GM18517 (cell line): ENCODE measurements at regions not wholly inside any gene's neighbourhood (a gene's known extent, or its start where the extent isn't known, plus 50 kb on each side); places are given as distances from the start of the nearest gene placed in this dataset.

ENCODE experiments used
- ATAC-seq: cut with Tn5 transposase; IDR thresholded peaks from one replicate; pipeline ENCODE4 v1.9.1; 2021; ENCODE audit warnings: mild to moderate bottlenecking, moderate library complexity; ENCODE audit not compliant: unreplicated experiment

- ATAC-seq: peak; percentile 59
Measured at GRCh38 chr21:32135401-32136363, 143.2 kb downstream of the MIS18A start.

GRCh38 chr21:32134441-32135130 lies 144.3 kb downstream of the MIS18A start:
- ATAC-seq: no peak

DNA sequence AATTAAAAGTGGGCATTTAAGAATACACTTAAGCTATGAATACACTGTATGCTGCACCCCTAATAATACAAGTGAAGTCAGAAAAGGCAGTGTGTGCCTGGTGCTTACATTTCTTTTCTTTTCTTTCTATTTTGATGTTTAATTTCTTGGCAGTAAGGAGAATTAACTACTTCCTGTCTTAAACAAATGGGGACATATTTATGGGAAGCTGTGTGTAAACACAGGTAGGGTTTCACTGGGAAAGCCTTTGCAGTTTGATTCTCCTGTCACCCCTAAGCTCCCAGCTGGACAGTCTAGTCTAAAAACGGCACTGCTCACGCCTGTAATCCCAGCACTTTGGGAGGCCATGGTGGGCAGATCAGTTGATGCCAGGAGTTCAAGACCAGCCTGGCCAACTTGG lies 146.0 kb downstream of the MIS18A start:
- no peak for ATAC-seq

GRCh38 chr21:32132409-32132808 lies 146.4 kb downstream of the MIS18A start:
- ATAC-seq: no peak

DNA sequence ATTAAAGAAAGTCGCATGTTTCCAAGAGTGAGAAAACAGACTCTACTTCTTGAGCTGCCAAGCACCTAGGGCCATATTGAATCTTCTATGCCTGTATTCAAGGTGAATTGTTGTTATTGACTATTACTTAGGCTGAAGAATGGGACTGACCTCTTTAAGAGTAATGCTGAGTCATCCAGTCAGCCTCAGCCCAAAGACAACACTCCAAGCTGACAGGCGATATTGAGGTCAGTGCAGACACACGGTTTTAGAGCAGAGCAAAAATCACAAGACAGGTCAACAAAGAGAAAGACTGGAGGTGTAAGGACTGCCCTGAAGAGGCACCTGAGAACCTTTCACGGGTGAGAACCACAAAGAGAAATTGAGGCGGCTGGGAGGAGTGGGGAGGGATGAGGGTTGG lies 146.9 kb downstream of the MIS18A start:
- ATAC-seq: no peak

DNA sequence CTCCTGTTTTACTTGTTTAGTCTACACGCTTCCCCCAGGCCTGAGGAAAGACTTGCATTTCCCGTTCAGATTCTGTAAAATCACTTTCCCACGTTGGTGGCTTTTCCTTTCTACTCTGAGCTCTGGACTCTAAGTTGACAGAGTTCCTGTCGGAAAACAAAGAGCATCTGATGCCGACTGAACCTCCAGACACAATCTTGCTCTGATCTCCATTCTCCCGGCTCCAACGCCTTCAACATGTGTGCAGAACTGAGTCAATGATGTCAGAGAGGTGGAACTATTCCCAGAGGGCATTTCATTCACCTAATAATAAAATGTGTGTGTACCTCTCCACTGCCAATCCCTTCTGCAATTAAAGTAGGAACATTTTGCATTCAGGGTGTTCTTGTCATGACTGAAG lies 147.7 kb downstream of the MIS18A start:
- no peak for ATAC-seq

- ATAC-seq: no peak
Measured at GRCh38 chr21:32130031-32130891, 148.6 kb downstream of the MIS18A start.

- ATAC-seq: no peak
Measured at GRCh38 chr21:32127081-32127480, 151.8 kb downstream of the MIS18A start.

GRCh38 chr21:32122082-32122481 lies 156.8 kb downstream of the MIS18A start:
- ATAC-seq: no peak

- no peak for ATAC-seq
Measured at GRCh38 chr21:32120230-32120629, 158.6 kb downstream of the MIS18A start.

DNA sequence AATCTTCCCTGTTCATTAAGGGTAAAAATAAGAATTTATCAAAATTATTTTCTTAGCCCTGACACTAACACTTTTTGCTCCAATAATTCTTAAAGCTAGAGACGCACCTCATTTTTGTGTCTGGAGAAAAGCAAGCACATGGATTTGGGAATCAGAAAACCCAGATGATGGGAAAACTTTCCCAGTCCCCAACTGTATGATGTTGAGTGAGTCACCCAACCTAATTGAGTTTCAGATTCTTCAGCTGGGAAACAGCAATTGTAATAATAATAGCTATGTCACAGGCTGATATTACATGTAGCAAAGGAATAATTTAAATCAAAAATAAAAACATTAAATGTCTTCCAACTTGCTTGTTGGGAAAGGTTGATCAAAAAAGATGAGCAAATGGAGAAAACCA lies 159.0 kb downstream of the MIS18A start:
- ATAC-seq: no peak

DNA sequence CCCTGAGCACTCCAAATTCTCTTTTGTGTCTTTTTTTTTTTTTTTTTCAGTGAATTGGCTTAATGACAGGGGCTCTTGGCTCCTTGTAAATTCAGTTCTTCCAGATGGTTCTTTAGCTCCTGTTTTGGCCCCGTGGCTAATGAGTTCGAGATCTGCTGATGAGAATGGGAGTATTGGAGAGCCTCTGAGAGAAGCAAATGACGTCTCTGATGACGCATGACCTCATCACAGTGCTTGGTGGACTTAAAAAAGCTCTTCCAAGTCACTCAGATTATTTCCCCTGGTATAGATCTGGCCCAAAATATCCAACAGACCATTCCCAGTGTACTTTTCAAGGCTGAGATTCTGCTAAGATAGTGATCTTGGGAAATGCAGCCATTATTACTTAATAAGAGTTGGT lies 159.5 kb downstream of the MIS18A start:
- ATAC-seq: no peak

GRCh38 chr21:32114419-32115035 lies 164.3 kb downstream of the MIS18A start:
- ATAC-seq: no peak

DNA sequence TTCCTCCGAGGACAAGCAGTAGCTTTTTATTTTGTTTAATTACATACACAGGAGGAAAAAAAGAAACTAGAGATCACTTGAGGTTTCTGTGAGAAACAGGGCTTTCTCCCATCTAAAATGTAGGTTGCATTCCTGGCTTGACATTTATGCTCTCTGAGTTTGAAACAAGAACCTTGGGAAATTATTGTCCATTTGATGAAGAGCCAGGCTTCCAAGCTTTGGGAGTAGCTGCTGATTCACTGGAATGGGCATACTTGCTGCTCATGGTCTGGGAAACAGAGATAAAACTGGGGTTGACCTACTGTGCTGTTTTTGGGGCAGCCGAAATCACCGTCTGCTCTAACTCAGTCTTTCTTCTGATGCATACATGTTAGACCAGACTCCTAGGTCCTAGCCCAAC lies 165.4 kb downstream of the MIS18A start:
- no peak for ATAC-seq

DNA sequence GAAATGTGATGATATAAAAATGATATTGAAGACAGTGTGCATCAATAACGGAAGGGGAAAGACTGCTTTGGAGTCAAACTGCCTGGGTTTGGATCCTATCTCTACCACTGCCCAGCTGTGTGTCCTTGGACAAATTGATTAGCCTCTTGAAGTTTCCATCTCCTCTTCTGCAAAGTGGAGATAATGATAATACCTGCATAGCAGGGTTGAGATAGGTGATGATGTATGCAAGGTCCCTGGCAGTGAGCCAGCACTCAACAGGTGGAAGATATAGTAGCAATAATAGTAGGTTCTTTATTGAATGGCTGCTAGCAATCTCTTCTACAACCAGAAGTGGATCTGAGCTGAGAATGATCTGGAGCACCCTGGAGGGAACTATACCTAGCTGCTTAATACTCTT lies 166.7 kb downstream of the MIS18A start:
- ATAC-seq: no peak

- ATAC-seq: no peak
Measured at GRCh38 chr21:32108566-32108965, 170.3 kb downstream of the MIS18A start.

- no peak for ATAC-seq
Measured at GRCh38 chr21:32103361-32103760, 175.5 kb downstream of the MIS18A start.

GRCh38 chr21:32102426-32102825 lies 176.4 kb downstream of the MIS18A start:
- no peak for ATAC-seq

- ATAC-seq: no peak
Measured at GRCh38 chr21:32101277-32101676, 177.6 kb downstream of the MIS18A start.

GRCh38 chr21:32100423-32100822 lies 178.4 kb downstream of the MIS18A start:
- ATAC-seq: no peak
